A673 (cell line): ENCODE measurements at regions not wholly inside any gene's neighbourhood (a gene's known extent, or its start where the extent isn't known, plus 50 kb on each side); places are given as distances from the start of the nearest gene placed in this dataset.

Experiments used
- CTCF ChIP-seq: fragments of 300-800, 200-600 bp; sonication (generic); conservative IDR thresholded peaks from 2 replicates; pipeline ENCODE4 v1.5.1; 2017; ENCODE audit warnings: low read depth, mild to moderate bottlenecking, antibody characterized with exemption, low read length, moderate library complexity, mixed read lengths
- EZH2 ChIP-seq: fragments of 200-600 bp; sonication (generic); IDR thresholded peaks from 2 replicates; pipeline ENCODE4 v1.6.1; 2017; ENCODE audit warnings: borderline replicate concordance, low read depth, mild to moderate bottlenecking, mixed read lengths, antibody characterized with exemption, low read length; ENCODE audit not compliant: poor library complexity, severe bottlenecking

GRCh38 chr4:177161781-177162180, 147.9 kb upstream of the NEIL3 start:
- TF ChIP-seq CTCF (no peak), EZH2 (no peak)
